ENCODE measurements at regions not wholly inside any gene's neighbourhood (a gene's known extent, or its start where the extent isn't known, plus 50 kb on each side); places are given as distances from the start of the nearest gene placed in this dataset.

- peaks cover 6% of the 10 kb centered on the region for H3K27me3 Mint-ChIP-seq (ENCODE audit: low read depth)
- no peak overlapping the region for H3K4me3 Mint-ChIP-seq (ENCODE audit: unreplicated experiment)
- H3K9me3 Mint-ChIP-seq (ENCODE audit: low read depth), result no peaks in the 10 kb centered on the region
Measured at GRCh38 chr6:163663575-163663974, 249.1 kb downstream of the QKI start.

GRCh38 chr6:163662604-163663225, 248.2 kb downstream of the QKI start:
- no peak for DNase-seq (ENCODE audit: low spot score)
- Mint-ChIP-seq H3K4me1 (ENCODE audit: low read depth) (peaks cover 3% of the 10 kb centered on the region), H3K27me3 (ENCODE audit: low read depth) (peaks cover 8% of the 10 kb centered on the region), H3K27ac (ENCODE audit: unreplicated experiment) (no peak overlapping the region), H3K9me3 (ENCODE audit: low read depth) (no peaks in the 10 kb centered on the region), H3K4me3 (ENCODE audit: unreplicated experiment) (no peak overlapping the region), H3K36me3 (ENCODE audit: low read depth) (no peaks in the 10 kb centered on the region)
- TF ChIP-seq CTCF (IDR thresholded peaks at IDR 0.05), result no peak

More at GRCh38 chr6:163663575-163663974, 249.1 kb downstream of the QKI start:
- no peak for DNase-seq (ENCODE audit: low spot score)
- no peak overlapping the region for H3K27ac Mint-ChIP-seq (ENCODE audit: unreplicated experiment)
- no peaks in the 10 kb centered on the region for H3K36me3 Mint-ChIP-seq (ENCODE audit: low read depth)
- no peak for TF ChIP-seq CTCF (IDR thresholded peaks at IDR 0.05)
- H3K4me1 Mint-ChIP-seq (ENCODE audit: low read depth), result peaks cover 9% of the 10 kb centered on the region

- TF ChIP-seq CTCF (IDR thresholded peaks at IDR 0.05), result no peak
- peaks cover 8% of the 10 kb centered on the region for H3K27me3 Mint-ChIP-seq (ENCODE audit: low read depth)
- H3K36me3 Mint-ChIP-seq (ENCODE audit: low read depth), result no peaks in the 10 kb centered on the region
- no peaks in the 10 kb centered on the region for H3K9me3 Mint-ChIP-seq (ENCODE audit: low read depth)
- H3K4me1 Mint-ChIP-seq (ENCODE audit: low read depth), result no peaks in the 10 kb centered on the region
- H3K27ac Mint-ChIP-seq (ENCODE audit: unreplicated experiment), result no peak overlapping the region
- H3K4me3 Mint-ChIP-seq (ENCODE audit: unreplicated experiment), result no peak overlapping the region
- DNase-seq (ENCODE audit: low spot score), result no peak
Measured at GRCh38 chr6:163661272-163661671, 246.8 kb downstream of the QKI start.

GRCh38 chr6:163659803-163660202, 245.3 kb downstream of the QKI start:
- Mint-ChIP-seq H3K4me3 (ENCODE audit: unreplicated experiment) (no peak overlapping the region), H3K27ac (ENCODE audit: unreplicated experiment) (no peak overlapping the region), H3K9me3 (ENCODE audit: low read depth) (no peaks in the 10 kb centered on the region), H3K4me1 (ENCODE audit: low read depth) (no peaks in the 10 kb centered on the region), H3K27me3 (ENCODE audit: low read depth) (peaks cover 8% of the 10 kb centered on the region), H3K36me3 (ENCODE audit: low read depth) (no peaks in the 10 kb centered on the region)
- TF ChIP-seq CTCF (IDR thresholded peaks at IDR 0.05), result no peak
- DNase-seq (ENCODE audit: low spot score), result no peak

GRCh38 chr6:163655217-163656121, 241.0 kb downstream of the QKI start:
- Mint-ChIP-seq H3K27me3 (ENCODE audit: low read depth) (peaks cover 6% of the 10 kb centered on the region), H3K4me3 (ENCODE audit: unreplicated experiment) (no peak overlapping the region), H3K27ac (ENCODE audit: unreplicated experiment) (no peak overlapping the region), H3K4me1 (ENCODE audit: low read depth) (no peaks in the 10 kb centered on the region), H3K9me3 (ENCODE audit: low read depth) (no peaks in the 10 kb centered on the region), H3K36me3 (ENCODE audit: low read depth) (no peaks in the 10 kb centered on the region)
- TF ChIP-seq CTCF (IDR thresholded peaks at IDR 0.05), result no peak
- no peak for DNase-seq (ENCODE audit: low spot score)
